Gastrocnemius medialis (tissue), 4 donors: ENCODE measurements at regions not wholly inside any gene's neighbourhood (a gene's known extent, or its start where the extent isn't known, plus 50 kb on each side); places are given as distances from the start of the nearest gene placed in this dataset.

Experiments
- ATAC-seq, 2 donors: fragments of 150-250 bp; one replicate each; pipeline ENCODE4 v1.9.1; 2016
- DNase-seq, 2 donors: peaks; one replicate each; pipeline ENCODE4 v3.0.0-alpha.2; 2019
- H3K27ac ChIP-seq, 4 donors: fragments of 200-600 bp; sonication (generic); 1 replicate in 1 of 4; 2 replicates in 3 of 4; pipeline ENCODE4 v1.5.1; 2016 to 2018; ENCODE audit warnings: mild to moderate bottlenecking in 2 of 4, moderate library complexity in 1 of 4
- H3K27me3 ChIP-seq, 3 donors: fragments of 200-600 bp; sonication (generic) in 2 of 3; 1 replicate in 1 of 3; 2 replicates in 2 of 3; pipeline versions ENCODE4 v1.5.1 to v1.6.0; 2016 to 2019; ENCODE audit warnings: mild to moderate bottlenecking in 1 of 3, moderate library complexity in 1 of 3
- H3K36me3 ChIP-seq, 2 donors: fragments of 200-600 bp; sonication (generic) in 1 of 2; one replicate each; pipeline ENCODE4 v1.5.1; 2017 to 2018
- H3K4me1 ChIP-seq, 2 donors: fragments of 200-600 bp; sonication (generic) in 1 of 2; one replicate each; pipeline ENCODE4 v1.5.1; 2016 to 2017; ENCODE audit warnings: mild to moderate bottlenecking in 2 of 2
- H3K4me3 ChIP-seq, 4 donors: fragments of 200-600 bp; sonication (generic) in 3 of 4; 1 replicate in 1 of 4; 2 replicates in 3 of 4; pipeline ENCODE4 v1.5.1; 2016 to 2019; ENCODE audit warnings: mild to moderate bottlenecking in 2 of 4
- H3K9me3 ChIP-seq, 3 donors: fragments of 200-600 bp; sonication (generic) in 2 of 3; 1 replicate in 1 of 3; 2 replicates in 2 of 3; pipeline ENCODE4 v1.5.1; 2016 to 2019
- CTCF ChIP-seq, 5 experiments: fragments of 450-650 bp in 3 of 5; fragments of 200-600 bp in 2 of 5; sonication (generic) in 2 of 5; IDR thresholded peaks in 4 of 5; conservative IDR thresholded peaks in 1 of 5; 1 replicate in 4 of 5; 2 replicates in 1 of 5; pipeline ENCODE4 v1.5.1; 2016 to 2019; ENCODE audit warnings: antibody characterized with exemption in 5 of 5, mild to moderate bottlenecking in 3 of 5, moderate library complexity in 3 of 5
- POLR2A ChIP-seq, 2 donors: fragments of 450-650 bp; IDR thresholded peaks; one replicate each; pipeline ENCODE4 v1.6.1; 2017; ENCODE audit warnings: antibody characterized with exemption in 2 of 2, mild to moderate bottlenecking in 2 of 2, moderate library complexity in 2 of 2
- in situ Hi-C, 4 donors: fragments of 200-750 bp; cut with MboI; loops; one replicate each; pipeline versions ENCODE4 v1.15.0 to v1.8.0; 2017; ENCODE audit warnings: low sequenced_read_pairs in 4 of 4
- intact Hi-C: fragments of 100-400 bp; cut with DNase I; formaldehyde crosslinking; loops from one replicate; pipeline ENCODE4 v1.15.1; 2023; ENCODE audit warnings: low total_unique reads

GRCh38 chr5:39661026-39661779, 236.4 kb upstream of the DAB2 start:
- ATAC-seq (no peak), DNase-seq (no peak)
- H3K27me3 ChIP-seq = no peaks in the 10 kb centered on the region
- H3K9me3 ChIP-seq = no peaks in the 10 kb centered on the region
- H3K4me3 ChIP-seq = no peak overlapping the region
- no peak overlapping the region for H3K27ac ChIP-seq
- in situ Hi-C loops = no loop called here
- H3K36me3 ChIP-seq = no peaks in the 10 kb centered on the region
- no peaks in the 10 kb centered on the region for H3K4me1 ChIP-seq
- TF ChIP-seq POLR2A (IDR thresholded peaks at IDR 0.05) = no peak
- intact Hi-C loops = no loop called here

GRCh38 chr5:39660020-39660419, 235.2 kb upstream of the DAB2 start:
- no peaks in the 10 kb centered on the region for H3K4me1 ChIP-seq
- intact Hi-C loops (no loop called here), in situ Hi-C loops (no loop called here)
- no peak overlapping the region for H3K27ac ChIP-seq
- H3K27me3 ChIP-seq = no peaks in the 10 kb centered on the region
- H3K9me3 ChIP-seq = no peaks in the 10 kb centered on the region
- no peak for DNase-seq
- H3K4me3 ChIP-seq = no peak overlapping the region
- H3K36me3 ChIP-seq = no peaks in the 10 kb centered on the region
- no peak for ATAC-seq
- no peak for TF ChIP-seq POLR2A (IDR thresholded peaks at IDR 0.05)
- TF ChIP-seq CTCF (IDR thresholded peaks at IDR 0.05 in 4 of 5, conservative IDR thresholded peaks at IDR 0.05 in 1 of 5) = no peak

GRCh38 chr5:39658866-39659265, 234.1 kb upstream of the DAB2 start:
- Histone ChIP-seq H3K27me3 (no peaks in the 10 kb centered on the region), H3K27ac (no peak overlapping the region), H3K9me3 (no peaks in the 10 kb centered on the region), H3K4me1 (no peaks in the 10 kb centered on the region), H3K36me3 (no peaks in the 10 kb centered on the region), H3K4me3 (no peak overlapping the region)
- in situ Hi-C loops (no loop called here), intact Hi-C loops (no loop called here)
- TF ChIP-seq POLR2A (IDR thresholded peaks at IDR 0.05) (no peak), CTCF (IDR thresholded peaks at IDR 0.05 in 4 of 5, conservative IDR thresholded peaks at IDR 0.05 in 1 of 5) (no peak)
- ATAC-seq (no peak), DNase-seq (no peak)

GRCh38 chr5:39657943-39658342, 233.2 kb upstream of the DAB2 start:
- intact Hi-C loops (no loop called here), in situ Hi-C loops (no loop called here)
- Histone ChIP-seq H3K36me3 (no peaks in the 10 kb centered on the region), H3K4me1 (no peaks in the 10 kb centered on the region), H3K27me3 (no peaks in the 10 kb centered on the region), H3K9me3 (no peaks in the 10 kb centered on the region), H3K4me3 (no peak overlapping the region), H3K27ac (no peak overlapping the region)
- ATAC-seq (no peak), DNase-seq (no peak)
- TF ChIP-seq POLR2A (IDR thresholded peaks at IDR 0.05) (no peak), CTCF (IDR thresholded peaks at IDR 0.05 in 4 of 5, conservative IDR thresholded peaks at IDR 0.05 in 1 of 5) (no peak)

- ATAC-seq (no peak), DNase-seq (no peak)
- Histone ChIP-seq H3K27ac (no peak overlapping the region), H3K27me3 (no peaks in the 10 kb centered on the region), H3K4me3 (no peak overlapping the region), H3K4me1 (no peaks in the 10 kb centered on the region), H3K36me3 (no peaks in the 10 kb centered on the region), H3K9me3 (no peaks in the 10 kb centered on the region)
- TF ChIP-seq POLR2A (IDR thresholded peaks at IDR 0.05) (no peak), CTCF (IDR thresholded peaks at IDR 0.05 in 4 of 5, conservative IDR thresholded peaks at IDR 0.05 in 1 of 5) (no peak)
- intact Hi-C loops (no loop called here), in situ Hi-C loops (no loop called here)
These were observed 231.8 kb upstream of the DAB2 start for GRCh38 chr5:39656600-39656999.
